ENCODE measurements at regions not wholly inside any gene's neighbourhood (a gene's known extent, or its start where the extent isn't known, plus 50 kb on each side); places are given as distances from the start of the nearest gene placed in this dataset.

- TF ChIP-seq EP300 (IDR thresholded peaks at IDR 0.05) = no peak
- TF ChIP-seq CTCF (IDR thresholded peaks at IDR 0.05) = no peak
- no peak for TF ChIP-seq POLR2AphosphoS5 (IDR thresholded peaks at IDR 0.05)
- no peak for TF ChIP-seq POLR2A (IDR thresholded peaks at IDR 0.05)
Measured at GRCh38 chr17:10888858-10889257, 51.0 kb upstream of the PIRT start.

Data from stomach (tissue), 4 donors.